Thyroid gland (tissue), 4 donors: ENCODE measurements at regions not wholly inside any gene's neighbourhood (a gene's known extent, or its start where the extent isn't known, plus 50 kb on each side); places are given as distances from the start of the nearest gene placed in this dataset.

Experiments used
- CTCF ChIP-seq, 6 experiments: fragments of 200-600 bp in 3 of 6; fragments of 450-650 bp in 3 of 6; sonication (generic) in 3 of 6; IDR thresholded peaks; one replicate each; pipeline ENCODE4 v1.5.1; 2016 to 2019; ENCODE audit warnings: antibody characterized with exemption in 6 of 6, mild to moderate bottlenecking in 2 of 6, inconsistent platforms in 1 of 6, moderate library complexity in 1 of 6
- POLR2A ChIP-seq, 2 donors: fragments of 450-650 bp; IDR thresholded peaks; one replicate each; pipeline ENCODE4 v1.6.1; 2017; ENCODE audit warnings: antibody characterized with exemption in 2 of 2, mild to moderate bottlenecking in 2 of 2, moderate library complexity in 1 of 2

GRCh38 chr3:144877356-144877755, 905.7 kb downstream of the DIPK2A start:
- no peak for TF ChIP-seq CTCF (IDR thresholded peaks at IDR 0.05)
- TF ChIP-seq POLR2A (IDR thresholded peaks at IDR 0.05) = no peak
